DMS153 treated with DMSO at 0.1 percent for 48 hours (cell line): ENCODE measurements at regions not wholly inside any gene's neighbourhood (a gene's known extent, or its start where the extent isn't known, plus 50 kb on each side); places are given as distances from the start of the nearest gene placed in this dataset.
A peak's percentile ranks its signal among the peaks of the same experiment; 100 is the strongest.

Source experiments
- DNase-seq: peaks from one replicate; lab custom pipeline; 2025; ENCODE audit not compliant: unreplicated experiment; lab: John Stamatoyannopoulos, UW

- DNase-seq, result no peak
These were observed 1683.2 kb upstream of the SLC39A10 start for GRCh38 chr2:193973781-193974180.

- DNase-seq, result peak; percentile 7
These were observed 1690.4 kb upstream of the SLC39A10 start for GRCh38 chr2:193966590-193966989.

GRCh38 chr2:193965263-193965662 is 1691.8 kb upstream of the SLC39A10 start:
- no peak for DNase-seq

- DNase-seq, result no peak
These were observed 1693.4 kb upstream of the SLC39A10 start for GRCh38 chr2:193963472-193964119.

- no peak for DNase-seq
These were observed 1710.2 kb upstream of the SLC39A10 start for GRCh38 chr2:193946806-193947205.

GRCh38 chr2:193943406-193943960 is 1713.5 kb upstream of the SLC39A10 start:
- no peak for DNase-seq

- no peak for DNase-seq
These were observed 1721.9 kb upstream of the SLC39A10 start for GRCh38 chr2:193935114-193935513.

- DNase-seq, result no peak
These were observed 1727.9 kb upstream of the SLC39A10 start for GRCh38 chr2:193929131-193929530.

GRCh38 chr2:193907561-193907960 is 1712.8 kb upstream of the TMEFF2 start:
- DNase-seq, result no peak

- no peak for DNase-seq
These were observed 1705.6 kb upstream of the TMEFF2 start for GRCh38 chr2:193900292-193900691.

- DNase-seq, result no peak
These were observed 1700.5 kb upstream of the TMEFF2 start for GRCh38 chr2:193895226-193895625.

GRCh38 chr2:193894081-193894480 is 1699.3 kb upstream of the TMEFF2 start:
- DNase-seq, result no peak

GRCh38 chr2:193891023-193891422 is 1696.3 kb upstream of the TMEFF2 start:
- no peak for DNase-seq

GRCh38 chr2:193885419-193885818 is 1690.7 kb upstream of the TMEFF2 start:
- DNase-seq, result no peak

GRCh38 chr2:193883820-193884219 is 1689.1 kb upstream of the TMEFF2 start:
- no peak for DNase-seq

GRCh38 chr2:193876980-193877379 is 1682.2 kb upstream of the TMEFF2 start:
- no peak for DNase-seq

- no peak for DNase-seq
These were observed 1674.8 kb upstream of the TMEFF2 start for GRCh38 chr2:193869564-193869963.

GRCh38 chr2:193868833-193869232 is 1674.1 kb upstream of the TMEFF2 start:
- DNase-seq, result no peak

- DNase-seq, result no peak
These were observed 1673.4 kb upstream of the TMEFF2 start for GRCh38 chr2:193868132-193868531.

- DNase-seq, result no peak
These were observed 1672.7 kb upstream of the TMEFF2 start for GRCh38 chr2:193867454-193867853.

GRCh38 chr2:193861557-193861956 is 1666.8 kb upstream of the TMEFF2 start:
- DNase-seq, result no peak

- DNase-seq, result no peak
These were observed 1653.3 kb upstream of the TMEFF2 start for GRCh38 chr2:193847991-193848390.

GRCh38 chr2:193847130-193847529 is 1652.4 kb upstream of the TMEFF2 start:
- DNase-seq, result no peak
